Endothelial cell of umbilical vein (primary cell): ENCODE measurements at regions not wholly inside any gene's neighbourhood (a gene's known extent, or its start where the extent isn't known, plus 50 kb on each side); places are given as distances from the start of the nearest gene placed in this dataset.

ENCODE experiments used
- BruUV-seq: library from RNA; stranded (reverse); fragments of 400-500 nt; replicated peaks from 2 replicates; lab custom pipeline; 2021; lab: Mats Ljungman, UMichigan
- CTCF ChIA-PET: fragments of 300-600, 350-600 bp; sonication (Branson Sonifier 250); formaldehyde crosslinking; loops from one replicate; lab custom pipeline; 2021; ENCODE audit warnings: antibody characterized with exemption, inconsistent platforms; lab: Charles Lee
- POLR2A ChIA-PET: fragments of 300-600, 350-600 bp; sonication (Branson Sonifier 250); formaldehyde crosslinking; loops from one replicate; lab custom pipeline; 2021; ENCODE audit warnings: antibody characterized with exemption, inconsistent platforms; lab: Charles Lee
- DNase-seq: peaks from one replicate; pipeline ENCODE4 v3.0.0-alpha.2; 2011; ENCODE audit warnings: low read depth, low spot score
- FAIRE-seq: peaks from 2 replicates; lab custom pipeline; 2011; peaks lifted over from hg19 to GRCh38; lab: Jason Lieb, UNC
- H2AFZ ChIP-seq: 2 replicates; pipeline ENCODE4 v1.6.0; 2012; ENCODE audit warnings: low read depth, low read length, control low read depth, inconsistent platforms
- H3K27ac ChIP-seq: 2 replicates; pipeline ENCODE4 v1.5.1; 2011; ENCODE audit warnings: low read depth, mild to moderate bottlenecking, control low read depth, low read length, moderate library complexity; ENCODE audit not compliant: insufficient read depth
- H3K27me3 ChIP-seq, 2 experiments: 2 replicates each; pipeline versions ENCODE4 v1.6.0 to v1.6.1; 2011; ENCODE audit warnings: low read length in 2 of 2, mixed read lengths in 1 of 2; ENCODE audit not compliant: control insufficient read depth in 2 of 2, insufficient read depth in 2 of 2
- H3K36me3 ChIP-seq, 2 experiments: 2 replicates in 1 of 2; 3 replicates in 1 of 2; pipeline ENCODE4 v1.5.1; 2011; ENCODE audit warnings: low read length in 2 of 2, mild to moderate bottlenecking in 1 of 2, moderate library complexity in 1 of 2; ENCODE audit not compliant: control insufficient read depth in 2 of 2, insufficient read depth in 2 of 2; ENCODE audit errors: extremely low read depth in 1 of 2
- H3K4me1 ChIP-seq: 3 replicates; pipeline ENCODE4 v1.5.1; 2011; ENCODE audit warnings: mild to moderate bottlenecking, low read length; ENCODE audit not compliant: control insufficient read depth, insufficient read depth; ENCODE audit errors: extremely low read depth
- H3K4me2 ChIP-seq: 2 replicates; pipeline ENCODE4 v1.6.1; 2011; ENCODE audit warnings: low read length, control low read depth, mixed read lengths; ENCODE audit not compliant: insufficient read depth
- H3K4me3 ChIP-seq, 3 experiments: fragments of 200-600 bp in 1 of 3; sonication (generic), shearing (Covaris generic) in 1 of 3; replicated peaks in 1 of 3; 2 replicates each; pipeline ENCODE4 v1.5.1; 2011 to 2016; ENCODE audit warnings: control low read depth in 3 of 3, low read length in 3 of 3, mild to moderate bottlenecking in 2 of 3, inconsistent platforms in 1 of 3, low read depth in 1 of 3, moderate library complexity in 1 of 3; ENCODE audit not compliant: insufficient read depth in 1 of 3
- H3K79me2 ChIP-seq: 2 replicates; pipeline ENCODE4 v1.6.0; 2012; ENCODE audit warnings: low read length, inconsistent platforms; ENCODE audit not compliant: control insufficient read depth, insufficient read depth
- H3K9ac ChIP-seq: replicated peaks from 2 replicates; pipeline ENCODE3; 2011; ENCODE audit warnings: low read length, control low read depth; ENCODE audit not compliant: insufficient read depth; ENCODE audit errors: extremely low read depth
- H3K9me1 ChIP-seq: replicated peaks from 3 replicates; pipeline ENCODE4 v1.6.0; 2011; ENCODE audit warnings: mild to moderate bottlenecking, low read length; ENCODE audit not compliant: control insufficient read depth, insufficient read depth; ENCODE audit errors: extremely low read depth
- H3K9me3 ChIP-seq: replicated peaks from 2 replicates; pipeline ENCODE4 v1.5.1; 2012; ENCODE audit warnings: low read length, inconsistent platforms; ENCODE audit not compliant: control insufficient read depth, insufficient read depth
- H4K20me1 ChIP-seq: replicated peaks from 2 replicates; pipeline ENCODE3; 2011; ENCODE audit warnings: mild to moderate bottlenecking, low read length; ENCODE audit not compliant: control insufficient read depth, insufficient read depth; ENCODE audit errors: extremely low read depth
- CTCF ChIP-seq, 2 donors: IDR thresholded peaks; 1 replicate in 1 of 2; 2 replicates in 1 of 2; pipeline ENCODE4 v1.5.1; 2011; ENCODE audit warnings: low read length in 2 of 2, mild to moderate bottlenecking in 2 of 2, moderate library complexity in 2 of 2, control low read depth in 1 of 2, inconsistent platforms in 1 of 2, low read depth in 1 of 2; ENCODE audit not compliant: insufficient read depth in 1 of 2; ENCODE audit errors: extremely low read depth in 1 of 2
- EZH2 ChIP-seq: IDR thresholded peaks from 2 replicates; pipeline ENCODE4 v1.6.1; 2012; ENCODE audit warnings: borderline replicate concordance, low read depth, mild to moderate bottlenecking, moderate library complexity, low read length, inconsistent platforms; ENCODE audit not compliant: severe bottlenecking
- FOS ChIP-seq: IDR thresholded peaks from 2 replicates; pipeline ENCODE4 v1.6.1; 2011; ENCODE audit warnings: mild to moderate bottlenecking, low read length, moderate library complexity, borderline replicate concordance; ENCODE audit not compliant: insufficient read depth
- GATA2 ChIP-seq: IDR thresholded peaks from 2 replicates; pipeline ENCODE4 v1.7.0; 2011; ENCODE audit warnings: low read depth, mild to moderate bottlenecking, moderate library complexity, mixed read lengths, low read length; ENCODE audit not compliant: insufficient read length, insufficient read depth
- JUN ChIP-seq: IDR thresholded peaks from 2 replicates; pipeline ENCODE4 v1.6.1; 2011; ENCODE audit warnings: borderline replicate concordance, low read depth; ENCODE audit not compliant: insufficient read length, insufficient read depth
- MAX ChIP-seq: IDR thresholded peaks from 2 replicates; pipeline ENCODE4 v1.6.1; 2011; ENCODE audit not compliant: insufficient read depth, insufficient read length
- MYC ChIP-seq: IDR thresholded peaks from one replicate; pipeline ENCODE4 v1.6.1; 2011; ENCODE audit warnings: mild to moderate bottlenecking, low read depth, low read length
- POLR2A ChIP-seq: IDR thresholded peaks from 2 replicates; pipeline ENCODE4 v1.6.1; 2012; ENCODE audit warnings: low read depth, mild to moderate bottlenecking, control low read depth, low read length
- POLR2AphosphoS5 ChIP-seq: IDR thresholded peaks from 2 replicates; pipeline ENCODE4 v1.6.1; 2012; ENCODE audit warnings: low read depth, mild to moderate bottlenecking, control low read depth, low read length, moderate library complexity; ENCODE audit not compliant: insufficient read depth
- dilution Hi-C: fragments of 300-500 bp; cut with MboI; formaldehyde crosslinking; loops from one replicate; pipeline ENCODE4 v1.15.0; 2019; ENCODE audit warnings: low sequenced_read_pairs; ENCODE audit not compliant: extremely low pct_ligation_motif_present
- intact Hi-C: fragments of 100-400 bp; cut with micrococcal nuclease; formaldehyde crosslinking; loops from one replicate; pipeline ENCODE4 v1.10.0; 2022

GRCh38 chr18:65336411-65336810 is 414.4 kb upstream of the CDH7 start:
- Histone ChIP-seq H3K9ac (no peak overlapping the region), H4K20me1 (no peaks in the 10 kb centered on the region)
- dilution Hi-C loops, result no loop called here

GRCh38 chr18:65329010-65329409 is 421.8 kb upstream of the CDH7 start:
- Histone ChIP-seq H4K20me1 (no peaks in the 10 kb centered on the region), H3K9me3 (no peaks in the 10 kb centered on the region), H3K27me3 (no peaks in the 10 kb centered on the region), H3K79me2 (no peaks in the 10 kb centered on the region), H3K27ac (no peak overlapping the region), H3K9ac (no peak overlapping the region), H3K4me3 (no peak overlapping the region), H3K4me2 (no peak overlapping the region), H2AFZ (no peak overlapping the region), H3K4me1 (no peaks in the 10 kb centered on the region), H3K36me3 (no peaks in the 10 kb centered on the region), H3K9me1 (no peaks in the 10 kb centered on the region)
- FAIRE-seq (no peak), DNase-seq (no peak)
- ChIA-PET CTCF (no interaction called here), POLR2A (no interaction called here)
- intact Hi-C loops, result no loop called here
- no peak for TF ChIP-seq FOS
- TF ChIP-seq MYC, result no peak
- TF ChIP-seq GATA2, result no peak
- no peak for TF ChIP-seq POLR2A
- TF ChIP-seq CTCF (IDR thresholded peaks at IDR 0.05; ENCODE audit: extremely low read depth in 1 of 2, insufficient read depth in 1 of 2, low read depth in 1 of 2, low read length in 2 of 2), result no peak
- no peak for TF ChIP-seq MAX
- no peak for TF ChIP-seq POLR2AphosphoS5
- TF ChIP-seq JUN, result no peak
- no peak for TF ChIP-seq EZH2
- dilution Hi-C loops, result no loop called here
- BruUV-seq, result no TSS peak

More at GRCh38 chr18:65336411-65336810, 414.4 kb upstream of the CDH7 start:
- BruUV-seq, result no TSS peak
- TF ChIP-seq CTCF (IDR thresholded peaks at IDR 0.05; ENCODE audit: extremely low read depth in 1 of 2, insufficient read depth in 1 of 2, low read depth in 1 of 2, low read length in 2 of 2), result no peak
- TF ChIP-seq POLR2A, result no peak
- TF ChIP-seq EZH2, result no peak
- no peak for TF ChIP-seq POLR2AphosphoS5
- FAIRE-seq (no peak), DNase-seq (no peak)
- intact Hi-C loops, result no loop called here
- Histone ChIP-seq H3K9me3 (no peaks in the 10 kb centered on the region), H3K36me3 (no peaks in the 10 kb centered on the region), H3K4me2 (no peak overlapping the region), H3K27ac (no peak overlapping the region), H3K4me3 (no peak overlapping the region), H3K4me1 (no peaks in the 10 kb centered on the region), H3K27me3 (no peaks in the 10 kb centered on the region), H2AFZ (no peak overlapping the region), H3K9me1 (no peaks in the 10 kb centered on the region), H3K79me2 (no peaks in the 10 kb centered on the region)
- CTCF ChIA-PET, result no interaction called here
- POLR2A ChIA-PET, result no interaction called here
